DOHH2 (cell line): ENCODE measurements at regions not wholly inside any gene's neighbourhood (a gene's known extent, or its start where the extent isn't known, plus 50 kb on each side); places are given as distances from the start of the nearest gene placed in this dataset.
"Not testable (repeated sequence)": the region's sequence is repeated elsewhere in the genome, so short reads cannot be mapped to it uniquely, and the experiment has no call there.

Experiments used
- CTCF ChIP-seq: fragments of 200-600 bp; sonication (generic); IDR thresholded peaks from one replicate; pipeline ENCODE4 v1.5.1; 2014; ENCODE audit warnings: antibody characterized with exemption, mild to moderate bottlenecking, low read depth, low read length; ENCODE audit not compliant: poor library complexity, severe bottlenecking
- EZH2phosphoT487 ChIP-seq: fragments of 200-600 bp; sonication (generic); IDR thresholded peaks from 2 replicates; pipeline ENCODE4 v1.6.1; 2017; ENCODE audit warnings: borderline replicate concordance, mild to moderate bottlenecking, antibody characterized with exemption, low read length, moderate library complexity, mixed read lengths

GRCh38 chr1:59210430-59210829 is 86.5 kb upstream of the FGGY start:
- not testable (repeated sequence) for TF ChIP-seq CTCF, EZH2phosphoT487
